ENCODE measurements at regions not wholly inside any gene's neighbourhood (a gene's known extent, or its start where the extent isn't known, plus 50 kb on each side); places are given as distances from the start of the nearest gene placed in this dataset.

DNA sequence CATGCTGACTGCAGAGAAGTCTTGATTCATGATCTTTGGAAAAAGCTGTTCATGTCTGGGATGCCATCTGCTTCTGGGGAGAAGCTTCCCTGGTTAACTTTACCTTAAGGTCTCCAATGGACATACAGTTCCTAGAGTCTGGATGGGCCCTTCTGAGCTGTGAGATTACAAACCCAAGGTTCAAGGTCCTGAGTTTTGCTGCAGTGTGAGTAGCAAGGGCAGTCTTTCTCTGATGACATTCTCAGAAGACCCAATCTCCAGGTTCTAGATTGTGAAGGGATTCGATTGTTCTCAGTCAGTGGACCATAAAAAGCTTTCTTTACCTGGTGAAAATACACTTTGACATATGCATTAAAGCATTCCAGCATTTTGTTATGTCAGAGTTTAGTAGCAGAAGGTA, 179.2 kb downstream of the AASDH start:
- TF ChIP-seq POLR2AphosphoS5 (IDR thresholded peaks at IDR 0.05; ENCODE audit: low read depth, low read length) (no peak), SIN3A (IDR thresholded peaks at IDR 0.05; ENCODE audit: borderline replicate concordance, insufficient read depth, low read length) (no peak), TAF1 (IDR thresholded peaks at IDR 0.05; ENCODE audit: borderline replicate concordance, insufficient read depth, low read length) (no peak), FOXP2 (optimal IDR thresholded peaks at IDR 0.05; ENCODE audit: borderline replicate concordance, extremely low read depth, extremely low read length, insufficient read depth) (no peak)
- TF ChIP-seq, protein P1, sequence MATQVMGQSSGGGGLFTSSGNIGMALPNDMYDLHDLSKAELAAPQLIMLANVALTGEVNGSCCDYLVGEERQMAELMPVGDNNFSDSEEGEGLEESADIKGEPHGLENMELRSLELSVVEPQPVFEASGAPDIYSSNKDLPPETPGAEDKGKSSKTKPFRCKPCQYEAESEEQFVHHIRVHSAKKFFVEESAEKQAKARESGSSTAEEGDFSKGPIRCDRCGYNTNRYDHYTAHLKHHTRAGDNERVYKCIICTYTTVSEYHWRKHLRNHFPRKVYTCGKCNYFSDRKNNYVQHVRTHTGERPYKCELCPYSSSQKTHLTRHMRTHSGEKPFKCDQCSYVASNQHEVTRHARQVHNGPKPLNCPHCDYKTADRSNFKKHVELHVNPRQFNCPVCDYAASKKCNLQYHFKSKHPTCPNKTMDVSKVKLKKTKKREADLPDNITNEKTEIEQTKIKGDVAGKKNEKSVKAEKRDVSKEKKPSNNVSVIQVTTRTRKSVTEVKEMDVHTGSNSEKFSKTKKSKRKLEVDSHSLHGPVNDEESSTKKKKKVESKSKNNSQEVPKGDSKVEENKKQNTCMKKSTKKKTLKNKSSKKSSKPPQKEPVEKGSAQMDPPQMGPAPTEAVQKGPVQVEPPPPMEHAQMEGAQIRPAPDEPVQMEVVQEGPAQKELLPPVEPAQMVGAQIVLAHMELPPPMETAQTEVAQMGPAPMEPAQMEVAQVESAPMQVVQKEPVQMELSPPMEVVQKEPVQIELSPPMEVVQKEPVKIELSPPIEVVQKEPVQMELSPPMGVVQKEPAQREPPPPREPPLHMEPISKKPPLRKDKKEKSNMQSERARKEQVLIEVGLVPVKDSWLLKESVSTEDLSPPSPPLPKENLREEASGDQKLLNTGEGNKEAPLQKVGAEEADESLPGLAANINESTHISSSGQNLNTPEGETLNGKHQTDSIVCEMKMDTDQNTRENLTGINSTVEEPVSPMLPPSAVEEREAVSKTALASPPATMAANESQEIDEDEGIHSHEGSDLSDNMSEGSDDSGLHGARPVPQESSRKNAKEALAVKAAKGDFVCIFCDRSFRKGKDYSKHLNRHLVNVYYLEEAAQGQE (IDR thresholded peaks at IDR 0.05; ENCODE audit: insufficient read depth in 1 of 2, low read depth in 2 of 2, low read length in 2 of 2): no peak
